CD4-positive, alpha-beta T cell treated with Interleukin-4 for 1 hour (primary cell): ENCODE measurements at regions not wholly inside any gene's neighbourhood (a gene's known extent, or its start where the extent isn't known, plus 50 kb on each side); places are given as distances from the start of the nearest gene placed in this dataset.

Source experiments
- DNase-seq, 2 donors: peaks; one replicate each; pipeline ENCODE4 v3.0.0-alpha.2; 2020 to 2022

- no peak for DNase-seq
Observed at GRCh38 chr9:108546215-108546614, 309.6 kb downstream of the ACTL7B start.

DNA sequence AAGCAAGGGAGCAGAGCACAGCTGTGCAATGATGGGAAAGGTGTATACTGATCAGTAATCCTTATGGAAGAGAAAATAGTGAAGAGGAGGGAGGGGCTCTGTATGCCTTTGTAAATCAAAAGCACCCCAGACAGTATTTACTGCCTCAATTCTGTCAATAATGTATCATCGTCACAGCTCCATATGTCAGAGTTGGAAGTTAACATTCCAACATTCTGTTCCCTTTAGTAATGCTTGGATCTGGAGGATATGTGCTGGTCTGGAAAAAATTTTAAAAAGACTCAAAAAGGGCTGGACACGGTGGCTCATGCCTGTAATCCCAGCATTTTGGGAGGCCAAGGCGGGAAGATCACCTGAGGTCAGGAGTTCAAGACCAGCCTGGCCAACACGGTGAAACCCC is 310.4 kb downstream of the ACTL7B start:
- no peak for DNase-seq

DNA sequence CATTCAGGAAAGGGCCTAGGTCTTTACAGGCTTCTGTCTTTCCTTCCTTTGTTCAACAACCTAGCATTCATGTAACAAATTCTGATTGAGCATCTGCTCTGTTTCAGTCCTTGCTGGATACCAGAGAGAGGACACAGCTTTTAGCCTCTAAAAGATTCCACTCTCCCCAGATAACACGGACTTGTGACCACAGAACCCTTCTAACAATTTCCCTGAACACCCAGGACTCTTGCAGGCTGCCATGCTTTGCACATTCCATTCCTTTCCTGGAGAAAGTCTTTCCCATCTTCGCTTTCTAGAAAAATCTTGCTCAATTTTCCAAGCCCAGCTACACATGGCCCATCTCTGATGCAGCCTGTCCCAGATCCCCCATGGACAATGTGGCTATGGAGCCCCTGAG is 310.9 kb downstream of the ACTL7B start:
- DNase-seq: no peak

GRCh38 chr9:108543251-108543778 is 312.5 kb downstream of the ACTL7B start:
- DNase-seq: no peak

DNA sequence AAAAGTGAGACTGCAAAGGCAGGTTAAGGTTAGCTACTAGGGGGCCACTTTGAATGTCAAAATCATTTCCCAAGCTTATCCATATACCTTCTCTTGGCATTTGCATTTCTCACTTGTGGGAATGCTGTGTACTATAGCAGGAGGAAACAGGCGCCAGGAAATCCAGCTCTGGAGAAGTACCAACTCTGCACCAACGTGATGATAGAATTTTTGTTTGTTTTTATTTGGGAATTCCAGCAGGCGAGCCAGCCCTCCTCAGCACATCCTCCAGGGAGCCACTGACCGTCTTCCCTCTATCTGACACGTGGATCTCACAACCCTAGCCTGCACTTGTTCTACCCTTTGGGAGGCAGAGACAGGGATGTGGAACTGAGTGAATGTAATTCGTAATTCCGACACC is 318.0 kb downstream of the ACTL7B start:
- no peak for DNase-seq

- no peak for DNase-seq
Observed at GRCh38 chr9:108536836-108537601, 318.8 kb downstream of the ACTL7B start.

- no peak for DNase-seq
Observed at GRCh38 chr9:108535526-108535925, 320.3 kb downstream of the ACTL7B start.

DNA sequence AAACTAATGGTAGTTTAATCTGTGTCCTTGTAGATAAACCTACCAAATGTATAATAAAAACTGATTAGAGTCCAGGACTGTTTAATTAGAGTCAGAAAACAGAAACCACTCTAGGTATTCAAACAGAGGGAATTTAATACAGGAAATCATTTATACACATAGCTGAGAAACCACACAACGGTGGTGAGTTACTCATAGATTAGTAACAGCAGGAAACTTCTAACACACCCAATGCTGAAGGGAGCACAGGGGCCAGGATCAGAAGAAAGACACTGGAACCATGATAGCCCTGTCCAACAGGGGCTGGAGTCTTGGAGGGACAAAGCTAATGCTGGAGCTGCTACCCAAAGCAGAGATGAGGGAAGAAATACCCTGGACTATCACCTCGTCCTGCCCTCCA is 321.0 kb downstream of the ACTL7B start:
- DNase-seq: no peak

GRCh38 chr9:108530141-108530540 is 325.6 kb downstream of the ACTL7B start:
- DNase-seq: no peak

DNA sequence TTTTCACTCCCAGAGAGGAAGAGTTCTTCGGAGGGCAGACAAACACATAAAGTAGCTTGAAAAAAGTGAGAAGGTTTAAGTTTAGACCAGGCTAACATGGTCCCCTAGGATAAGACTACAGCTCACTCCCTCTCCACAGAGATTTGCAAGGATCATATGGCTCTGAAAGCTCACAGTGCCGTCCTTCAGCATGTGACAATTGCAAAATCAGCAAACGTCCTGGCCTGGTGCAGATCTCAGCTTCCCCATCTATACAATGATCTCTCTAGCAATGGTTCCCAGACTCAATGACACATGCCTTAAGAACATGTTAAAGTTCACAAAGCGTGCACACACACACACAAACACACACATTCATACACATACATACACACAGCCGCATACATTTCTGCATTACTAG is 327.6 kb downstream of the ACTL7B start:
- DNase-seq: no peak

GRCh38 chr9:108526518-108526917 is 329.3 kb downstream of the ACTL7B start:
- DNase-seq: no peak

DNA sequence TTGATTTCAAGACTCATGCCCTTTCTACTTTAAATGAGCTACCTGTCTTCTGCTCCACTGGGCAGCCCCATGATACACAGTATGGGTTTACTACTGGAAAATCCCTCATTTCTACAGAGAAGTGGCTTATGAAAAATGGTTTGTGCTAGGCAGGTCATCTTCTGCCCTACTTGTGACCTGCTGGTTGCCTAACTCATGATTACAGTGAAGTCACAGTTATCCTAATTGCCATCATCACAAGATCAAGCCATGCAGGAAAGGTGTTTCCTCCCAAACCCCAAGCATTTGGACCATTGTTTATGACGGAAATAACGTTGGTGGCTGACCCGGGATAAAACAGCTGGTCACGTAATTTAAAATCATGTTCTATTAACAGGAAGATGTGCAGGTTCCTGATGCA is 330.6 kb downstream of the ACTL7B start:
- no peak for DNase-seq

DNA sequence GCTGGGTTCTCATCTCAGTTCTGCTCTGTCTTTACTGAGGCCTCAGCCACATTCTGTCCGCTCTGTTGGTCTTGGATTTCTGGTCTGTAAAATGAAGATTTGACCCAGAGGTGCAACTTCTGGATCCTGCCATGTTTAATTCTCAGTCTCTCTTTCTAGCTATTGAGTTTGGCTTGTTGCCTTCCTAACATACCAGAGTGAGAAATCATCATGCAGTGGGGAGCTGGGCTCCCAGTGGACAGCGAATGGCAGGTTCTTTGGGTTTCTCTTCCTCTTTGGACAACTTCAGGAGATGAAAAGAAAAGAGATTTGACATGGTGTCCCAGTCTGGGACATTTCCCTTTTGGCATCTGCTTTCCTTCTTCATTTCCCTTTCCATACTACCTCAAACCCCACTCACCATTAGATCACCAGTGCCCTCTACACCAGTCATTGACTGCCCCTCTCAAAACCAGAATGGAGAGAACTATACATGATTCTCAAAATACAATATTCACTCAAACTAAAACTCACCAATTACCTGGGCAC is 334.7 kb downstream of the ACTL7B start:
- DNase-seq: no peak

- no peak for DNase-seq
Observed at GRCh38 chr9:108519437-108519836, 336.3 kb downstream of the ACTL7B start.

- no peak for DNase-seq
Observed at GRCh38 chr9:108517651-108518365, 338.0 kb downstream of the ACTL7B start.

DNA sequence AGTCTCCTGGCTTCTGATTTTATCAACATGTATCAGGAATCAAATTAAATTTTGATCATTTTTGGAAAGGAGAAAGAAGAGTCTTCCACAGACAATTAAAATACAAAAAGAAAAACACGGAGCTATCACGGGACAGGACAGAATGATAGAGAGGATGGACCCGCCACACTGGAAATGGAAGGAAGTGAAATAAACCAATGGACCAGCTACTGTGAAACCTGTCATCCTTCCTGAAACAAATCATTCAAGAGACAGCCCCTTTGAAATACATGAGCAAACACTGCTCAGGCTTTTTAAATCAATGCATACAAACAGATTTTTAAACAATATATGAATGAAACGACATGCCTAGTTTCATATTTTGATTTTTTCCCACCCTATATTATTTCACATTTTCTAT is 339.4 kb downstream of the ACTL7B start:
- DNase-seq: no peak

DNA sequence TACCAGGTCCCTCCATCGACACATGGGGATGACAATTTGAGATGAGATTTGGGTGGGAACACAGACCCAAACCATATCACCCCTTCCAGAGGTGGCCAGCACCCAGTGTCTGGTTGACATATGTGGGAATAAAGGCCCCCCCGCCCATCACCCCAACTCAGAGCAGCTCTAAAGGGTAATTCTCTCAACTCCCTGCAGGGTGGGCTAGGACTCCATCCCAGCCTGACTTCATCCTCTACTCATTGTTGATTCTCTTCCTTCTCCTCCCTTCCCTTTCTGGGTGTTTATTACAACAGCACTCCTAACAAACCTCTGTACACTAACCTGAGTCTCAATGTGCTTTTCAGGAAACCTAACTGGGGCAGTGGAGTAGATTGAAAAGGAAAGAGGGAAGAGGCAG is 339.9 kb downstream of the ACTL7B start:
- DNase-seq: no peak

DNA sequence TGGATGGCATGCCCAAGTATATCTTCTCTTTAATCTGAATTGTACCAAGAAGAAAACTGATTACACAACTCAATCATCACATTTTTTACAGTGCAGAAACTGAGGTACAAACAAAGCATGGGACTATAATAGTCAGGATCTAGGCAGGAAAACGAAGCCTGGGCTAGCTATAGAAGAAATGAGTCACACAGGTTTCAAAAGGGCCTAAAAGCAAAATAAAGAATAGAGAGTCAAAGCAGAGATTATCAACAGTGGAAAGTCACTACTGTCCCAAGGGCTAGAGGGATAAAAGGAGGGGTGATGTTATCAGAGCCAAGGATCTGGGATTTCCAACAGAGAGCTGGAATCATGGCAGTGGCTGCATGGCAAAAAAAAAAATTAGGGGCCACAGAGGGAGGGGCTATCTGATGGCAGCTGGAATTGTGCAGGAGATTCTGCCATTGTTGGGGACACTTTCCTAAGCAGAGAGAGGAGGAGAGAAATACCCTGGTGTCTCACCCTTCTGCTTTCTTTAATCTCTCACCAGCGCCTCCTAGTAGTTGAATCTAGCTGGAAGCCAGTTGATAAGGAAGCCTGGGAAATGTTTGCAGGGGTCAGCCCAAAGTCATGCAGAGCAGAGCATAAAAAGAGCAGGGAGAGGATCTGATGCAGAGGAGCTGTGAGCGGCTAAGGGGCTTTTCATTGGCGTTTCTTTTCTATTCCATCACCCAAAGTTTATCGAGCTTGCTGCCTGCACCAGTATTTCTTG is 343.2 kb downstream of the ACTL7B start:
- no peak for DNase-seq

DNA sequence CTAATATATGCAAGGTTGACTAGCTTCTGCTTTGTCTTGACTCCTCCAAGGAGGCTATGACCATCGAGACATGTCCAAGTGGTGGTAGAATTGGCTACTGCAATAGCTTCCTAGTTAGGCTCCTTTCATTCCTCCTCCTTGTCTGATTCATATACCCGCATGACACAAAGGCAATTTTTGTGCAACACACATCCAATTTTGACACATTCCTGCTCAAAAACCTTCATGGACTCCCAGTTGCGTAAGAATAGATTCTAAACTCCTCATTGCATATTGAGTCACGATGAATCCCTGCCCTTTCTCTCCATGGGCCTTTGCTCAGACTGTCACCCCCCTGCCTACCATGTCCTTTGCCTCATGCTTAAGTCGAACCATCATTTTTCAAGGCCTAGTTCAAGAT is 344.5 kb downstream of the ACTL7B start:
- no peak for DNase-seq

GRCh38 chr9:108496846-108497245 is 358.9 kb downstream of the ACTL7B start:
- no peak for DNase-seq

- no peak for DNase-seq
Observed at GRCh38 chr9:108489567-108489966, 366.2 kb downstream of the ACTL7B start.

DNA sequence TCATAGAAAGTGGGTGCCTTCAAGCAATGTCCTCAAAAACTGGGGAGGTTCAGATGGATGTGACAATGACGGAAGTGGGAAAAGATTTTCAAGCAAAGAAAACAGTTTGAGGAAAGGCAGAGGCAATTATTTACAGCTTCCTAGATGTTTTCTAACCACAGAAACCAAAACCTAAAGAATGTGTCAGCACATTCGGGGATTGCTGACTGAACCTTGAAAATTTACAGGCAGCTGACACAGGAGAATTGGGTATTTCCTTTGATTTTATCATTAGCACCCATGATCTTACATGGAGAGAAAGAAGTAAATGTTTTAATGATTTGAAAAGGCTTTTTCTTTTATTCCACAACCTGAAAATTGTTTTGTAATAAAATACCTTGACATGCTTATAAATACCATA is 369.0 kb downstream of the ACTL7B start:
- no peak for DNase-seq

- no peak for DNase-seq
Observed at GRCh38 chr9:108484468-108484867, 371.3 kb downstream of the ACTL7B start.
